ENCODE measurements at regions not wholly inside any gene's neighbourhood (a gene's known extent, or its start where the extent isn't known, plus 50 kb on each side); places are given as distances from the start of the nearest gene placed in this dataset.
A peak's percentile ranks its signal among the peaks of the same experiment; 100 is the strongest.

- TF ChIP-seq CREB1 (CRISPR knock-in tag; IDR thresholded peaks at IDR 0.05; ENCODE audit: low read depth) (no peak), CTCF (conservative IDR thresholded peaks at IDR 0.05; ENCODE audit: low read depth in 2 of 2) (no peak), POLR2AphosphoS5 (IDR thresholded peaks at IDR 0.05; ENCODE audit: low read depth) (no peak), REST (IDR thresholded peaks at IDR 0.05; ENCODE audit: unreplicated experiment) (no peak), ETS1 (IDR thresholded peaks at IDR 0.05) (no peak), ZNF114 (CRISPR knock-in tag; IDR thresholded peaks at IDR 0.05) (no peak)
Observed at GRCh38 chr1:37097731-37098130, 63.4 kb upstream of the GRIK3 start (continued).

GRCh38 chr1:37098237-37098636, 63.9 kb upstream of the GRIK3 start:
- DNase-seq (ENCODE audit: low spot score) (no peak), ATAC-seq (peak; percentile 28; the same call in 2 of the 3 replicates)
- no peaks in the 10 kb centered on the region; the same call in 1 of the 2 replicates for H3K4me1 ChIP-seq (ENCODE audit: insufficient read depth)
- Mint-ChIP-seq H3K27me3 (ENCODE audit: insufficient read depth, low read depth, poor library complexity) (peaks cover 10% of the 10 kb centered on the region), H3K27ac (no peak overlapping the region), H3K9me3 (no peaks in the 10 kb centered on the region), H3K4me1 (peaks cover 26% of the 10 kb centered on the region), H3K4me3 (no peak overlapping the region), H3K36me3 (ENCODE audit: low read depth) (no peaks in the 10 kb centered on the region)
- no peak overlapping the region for H3K4me3 ChIP-seq
- H3K27ac ChIP-seq (ENCODE audit: low read depth) = no peak overlapping the region
- H3F3A ChIP-seq (replicated peaks; ENCODE audit: low read depth) = no peaks in the 10 kb centered on the region
- no peaks in the 10 kb centered on the region for H3K27me3 ChIP-seq (ENCODE audit: insufficient read depth)
- 0 out of 2 replicates have a peak, but pooled peaks cover 8% of the 10 kb centered on the region for H3K9me2 ChIP-seq (ENCODE audit: insufficient read depth)
- H2AFZ ChIP-seq = no peak overlapping the region
- H3K4me2 ChIP-seq = no peak overlapping the region
- H4K20me1 ChIP-seq (replicated peaks; ENCODE audit: insufficient read depth) = no peaks in the 10 kb centered on the region
- no peaks in the 10 kb centered on the region for H3K79me2 ChIP-seq (replicated peaks; ENCODE audit: insufficient read depth)
- H3K36me3 ChIP-seq (ENCODE audit: insufficient read depth) = no peaks in the 10 kb centered on the region
- no peak for TF ChIP-seq ZNF331 (CRISPR knock-in tag; IDR thresholded peaks at IDR 0.05; ENCODE audit: low read depth)
- TF ChIP-seq ZNF462 (CRISPR knock-in tag; IDR thresholded peaks at IDR 0.05) = no peak
- no peak for TF ChIP-seq STAT1 (IDR thresholded peaks at IDR 0.05; ENCODE audit: unreplicated experiment)
- TF ChIP-seq EZH2phosphoT487 (IDR thresholded peaks at IDR 0.05; ENCODE audit: unreplicated experiment) = no peak
- no peak for TF ChIP-seq JUNB (IDR thresholded peaks at IDR 0.05; ENCODE audit: unreplicated experiment)
- TF ChIP-seq EZH2 (IDR thresholded peaks at IDR 0.05; ENCODE audit: low read depth, unreplicated experiment) = no peak
